H9 (cell line): ENCODE measurements at regions not wholly inside any gene's neighbourhood (a gene's known extent, or its start where the extent isn't known, plus 50 kb on each side); places are given as distances from the start of the nearest gene placed in this dataset.

Source experiments
- DNase-seq: peaks from one replicate; pipeline ENCODE4 v3.0.0-alpha.2; 2017
- H2AFZ ChIP-seq: one replicate; pipeline ENCODE4 v1.6.1; 2013; ENCODE audit warnings: mild to moderate bottlenecking, low read length, control low read depth, moderate library complexity
- H2AK5ac ChIP-seq: 2 replicates; pipeline ENCODE4 v1.6.1; 2013; ENCODE audit warnings: low read length, control low read depth, mixed read lengths; ENCODE audit not compliant: insufficient read length
- H2BK120ac ChIP-seq: one replicate; pipeline ENCODE4 v1.6.1; 2013; ENCODE audit warnings: low read depth, mild to moderate bottlenecking, low read length, control low read depth, inconsistent platforms; ENCODE audit not compliant: poor library complexity, severe bottlenecking
- H2BK12ac ChIP-seq: 2 replicates; pipeline ENCODE4 v1.6.1; 2013; ENCODE audit warnings: low read length, control low read depth, mixed read lengths, low read depth; ENCODE audit not compliant: insufficient read length
- H2BK15ac ChIP-seq: 2 replicates; pipeline ENCODE4 v1.6.1; 2013; ENCODE audit warnings: low read depth, low read length, control low read depth
- H2BK20ac ChIP-seq: one replicate; pipeline ENCODE4 v1.6.1; 2013; ENCODE audit warnings: low read depth, mild to moderate bottlenecking, low read length, control low read depth, inconsistent platforms; ENCODE audit not compliant: poor library complexity, severe bottlenecking
- H2BK5ac ChIP-seq: 2 replicates; pipeline ENCODE4 v1.6.1; 2013; ENCODE audit warnings: low read length, control low read depth, mixed read lengths; ENCODE audit not compliant: insufficient read length
- H3K14ac ChIP-seq: 2 replicates; pipeline ENCODE4 v1.6.1; 2013; ENCODE audit warnings: low read length, control low read depth; ENCODE audit not compliant: insufficient read depth
- H3K18ac ChIP-seq: 2 replicates; pipeline ENCODE4 v1.6.1; 2013; ENCODE audit warnings: low read depth, mild to moderate bottlenecking, mixed read lengths, low read length, control low read depth; ENCODE audit not compliant: insufficient read length
- H3K23ac ChIP-seq: 2 replicates; pipeline ENCODE4 v1.6.1; 2013; ENCODE audit warnings: low read length, control low read depth, mixed read lengths, low read depth; ENCODE audit not compliant: insufficient read length
- H3K23me2 ChIP-seq: 2 replicates; pipeline ENCODE4 v1.6.1; 2013; ENCODE audit warnings: low read depth, mild to moderate bottlenecking, mixed read lengths, low read length, control low read depth; ENCODE audit not compliant: insufficient read length, poor library complexity, severe bottlenecking
- H3K27ac ChIP-seq: 2 replicates; pipeline ENCODE4 v1.5.1; 2013; ENCODE audit warnings: low read length, control low read depth, mixed read lengths, low read depth; ENCODE audit not compliant: insufficient read length
- H3K27me3 ChIP-seq: 2 replicates; pipeline ENCODE4 v1.6.1; 2013; ENCODE audit warnings: low read length, control low read depth, inconsistent platforms; ENCODE audit not compliant: insufficient read depth
- H3K4ac ChIP-seq: 2 replicates; pipeline ENCODE4 v1.6.1; 2013; ENCODE audit warnings: low read depth, mild to moderate bottlenecking, control low read depth, inconsistent platforms, low read length, moderate library complexity
- H3K4me1 ChIP-seq: 2 replicates; pipeline ENCODE4 v1.6.1; 2013; ENCODE audit warnings: low read length, control low read depth, inconsistent platforms; ENCODE audit not compliant: insufficient read depth
- H3K4me2 ChIP-seq: 2 replicates; pipeline ENCODE4 v1.6.1; 2013; ENCODE audit warnings: low read length, control low read depth, mixed read lengths; ENCODE audit not compliant: insufficient read length, insufficient read depth
- H3K56ac ChIP-seq: 2 replicates; pipeline ENCODE4 v1.6.1; 2013; ENCODE audit warnings: low read depth, mild to moderate bottlenecking, mixed read lengths, low read length, control low read depth; ENCODE audit not compliant: insufficient read length
- H3K79me1 ChIP-seq: 2 replicates; pipeline ENCODE4 v1.6.1; 2013; ENCODE audit warnings: low read depth, mild to moderate bottlenecking, moderate library complexity, low read length, control low read depth, inconsistent platforms; ENCODE audit not compliant: insufficient read depth, poor library complexity, severe bottlenecking
- H3K79me2 ChIP-seq: 2 replicates; pipeline ENCODE4 v1.6.1; 2013; ENCODE audit warnings: low read length, control low read depth, inconsistent platforms; ENCODE audit not compliant: insufficient read depth
- H3K9ac ChIP-seq: 2 replicates; pipeline ENCODE4 v1.6.1; 2013; ENCODE audit warnings: low read length, control low read depth, mixed read lengths; ENCODE audit not compliant: insufficient read length; ENCODE audit errors: extremely low read depth
- H3K9me3 ChIP-seq: one replicate; pipeline ENCODE4 v1.6.1; 2013; ENCODE audit warnings: low read depth, low read length, inconsistent platforms; ENCODE audit not compliant: control insufficient read depth
- H3T11ph ChIP-seq: one replicate; pipeline ENCODE4 v1.6.1; 2013; ENCODE audit warnings: mild to moderate bottlenecking, low read length, control low read depth, inconsistent platforms
- H4K20me1 ChIP-seq: one replicate; pipeline ENCODE4 v1.6.1; 2013; ENCODE audit not compliant: control insufficient read depth, insufficient read length, insufficient read depth
- H4K5ac ChIP-seq: 2 replicates; pipeline ENCODE4 v1.6.1; 2013; ENCODE audit warnings: low read depth, mild to moderate bottlenecking, mixed read lengths, low read length, control low read depth; ENCODE audit not compliant: insufficient read length
- H4K8ac ChIP-seq: replicated peaks from 2 replicates; pipeline ENCODE4 v1.6.1; 2013; ENCODE audit warnings: low read length, control low read depth, mixed read lengths, low read depth; ENCODE audit not compliant: insufficient read length
- H4K91ac ChIP-seq: 2 replicates; pipeline ENCODE4 v1.6.1; 2013; ENCODE audit warnings: low read depth, mild to moderate bottlenecking, moderate library complexity, mixed read lengths, low read length, control low read depth; ENCODE audit not compliant: insufficient read length
- H3K27ac Mint-ChIP-seq, 3 experiments: 2 replicates in 2 of 3; 3 replicates in 1 of 3; pipeline ENCODE4 v1.8.0; 2020 to 2021; ENCODE audit warnings: mixed read lengths in 3 of 3, mild to moderate bottlenecking in 1 of 3, moderate library complexity in 1 of 3
- H3K27me3 Mint-ChIP-seq: 2 replicates; pipeline ENCODE4 v1.8.0; 2021; ENCODE audit warnings: low read depth, mild to moderate bottlenecking, moderate library complexity, mixed read lengths
- H3K36me3 Mint-ChIP-seq, 3 experiments: 2 replicates in 2 of 3; 3 replicates in 1 of 3; pipeline ENCODE4 v1.8.0; 2020 to 2021; ENCODE audit warnings: low read depth in 3 of 3, mixed read lengths in 3 of 3; ENCODE audit not compliant: insufficient read depth in 1 of 3
- H3K4me1 Mint-ChIP-seq, 2 experiments: 2 replicates each; pipeline ENCODE4 v1.8.0; 2020; ENCODE audit warnings: mixed read lengths in 2 of 2
- H3K4me3 Mint-ChIP-seq, 2 experiments: 2 replicates in 1 of 2; 3 replicates in 1 of 2; pipeline ENCODE4 v1.8.0; 2020 to 2021; ENCODE audit warnings: mild to moderate bottlenecking in 2 of 2, mixed read lengths in 2 of 2, moderate library complexity in 1 of 2
- H3K9me3 Mint-ChIP-seq, 2 experiments: 2 replicates in 1 of 2; 3 replicates in 1 of 2; pipeline ENCODE4 v1.8.0; 2020; ENCODE audit warnings: mild to moderate bottlenecking in 2 of 2, mixed read lengths in 2 of 2, moderate library complexity in 1 of 2
- CTCF ChIP-seq: fragments of 200-600 bp; sonication (generic); conservative IDR thresholded peaks from 3 replicates; pipeline ENCODE4 v1.8.0; 2021; ENCODE audit warnings: antibody characterized with exemption, mild to moderate bottlenecking
- WGBS: extraction: QIAGEN DNeasy Blood & Tissue Kit; methylation state at CpG from one replicate; pipeline ENCODE4 v1.1.7; 2013; ENCODE audit warnings: missing lambda C conversion rate, low lambda C conversion rate, mixed read lengths; ENCODE audit not compliant: insufficient read length; ENCODE audit errors: extremely low coverage; 5-methylcytosine and 5-hydroxymethylcytosine counted together

GRCh38 chr16:11476676-11477075, 110.0 kb downstream of the LITAF start:
- Histone ChIP-seq H3K79me1 (no peaks in the 10 kb centered on the region), H3K4ac (no peak overlapping the region), H3K27me3 (no peaks in the 10 kb centered on the region), H3K14ac (no peak overlapping the region), H3K9ac (no peak overlapping the region), H2BK15ac (no peak overlapping the region), H3T11ph (no peak overlapping the region), H3K4me1 (no peaks in the 10 kb centered on the region), H3K9me3 (no peaks in the 10 kb centered on the region), H2AK5ac (no peak overlapping the region), H3K79me2 (no peaks in the 10 kb centered on the region), H4K91ac (no peak overlapping the region), H4K8ac (no peak overlapping the region), H4K20me1 (no peaks in the 10 kb centered on the region), H3K56ac (no peak overlapping the region), H2BK20ac (no peak overlapping the region), H3K18ac (no peak overlapping the region), H2BK120ac (no peak overlapping the region), H3K23me2 (no peaks in the 10 kb centered on the region), H4K5ac (no peak overlapping the region), H2AFZ (no peak overlapping the region), H2BK5ac (no peak overlapping the region), H3K27ac (no peak overlapping the region), H3K4me2 (no peak overlapping the region), H2BK12ac (no peak overlapping the region), H3K23ac (no peak overlapping the region)
- peaks cover 0 to 5% of the 10 kb centered on the region in 2 experiments; a peak in 1 of 5 replicates for H3K9me3 Mint-ChIP-seq
- no peaks in the 10 kb centered on the region for H3K27me3 Mint-ChIP-seq
- peaks cover 0 to 10% (median 0%) of the 10 kb centered on the region in 3 experiments; a peak in 2 of 7 replicates for H3K36me3 Mint-ChIP-seq
- no peak overlapping the region for H3K4me3 Mint-ChIP-seq
- no peak overlapping the region for H3K27ac Mint-ChIP-seq
- DNase-seq, result no peak
- TF ChIP-seq CTCF, result no peak
- peaks cover 4 to 5% of the 10 kb centered on the region in 2 experiments; a peak in 3 of 4 replicates for H3K4me1 Mint-ChIP-seq
- no CpG with 5 or more reads among the region's 14 CpGs for WGBS
